ENCODE measurements at regions not wholly inside any gene's neighbourhood (a gene's known extent, or its start where the extent isn't known, plus 50 kb on each side); places are given as distances from the start of the nearest gene placed in this dataset.

GRCh38 chr2:192749611-192750200 lies 555.0 kb upstream of the TMEFF2 start:
- no peak overlapping the region for H3K27ac ChIP-seq (ENCODE audit: low read length, poor library complexity, severe bottlenecking)
- H4K8ac ChIP-seq (ENCODE audit: low read length): no peak overlapping the region
- no peak overlapping the region for H3K4me2 ChIP-seq (ENCODE audit: low read length, poor library complexity, severe bottlenecking)
- H4K91ac ChIP-seq (ENCODE audit: low read length): no peak overlapping the region
- no peak overlapping the region for H2BK12ac ChIP-seq (ENCODE audit: low read length in 2 of 2)
- no peak overlapping the region for H3K4me3 ChIP-seq (ENCODE audit: insufficient read depth in 1 of 2, low read depth in 1 of 2, low read length in 2 of 2)
- no peaks in the 10 kb centered on the region for H3K4me1 ChIP-seq (ENCODE audit: control insufficient read depth, insufficient read depth, low read depth, low read length)
- WGBS: no CpG with 5 or more reads among the region's 1 CpG
- H3K14ac ChIP-seq (ENCODE audit: low read length in 2 of 2): no peak overlapping the region
- no peaks in the 10 kb centered on the region for H3K27me3 ChIP-seq (ENCODE audit: control insufficient read depth in 1 of 2, insufficient read depth in 1 of 2, low read length in 2 of 2)
- H2AFZ ChIP-seq (ENCODE audit: low read depth, low read length): no peak overlapping the region
- no peak overlapping the region for H2BK15ac ChIP-seq (ENCODE audit: low read depth, poor library complexity, severe bottlenecking)
- H3K4ac ChIP-seq (ENCODE audit: low read depth in 1 of 2, low read length in 2 of 2): no peak overlapping the region
- no peaks in the 10 kb centered on the region for H3K36me3 ChIP-seq (ENCODE audit: control insufficient read depth in 1 of 2, insufficient read depth in 2 of 2, low read depth in 1 of 2, low read length in 2 of 2)
- H3K9me3 ChIP-seq (ENCODE audit: control insufficient read depth, low read length): no peaks in the 10 kb centered on the region
- no peaks in the 10 kb centered on the region for H3K79me1 ChIP-seq (replicated peaks; ENCODE audit: low read length, poor library complexity, severe bottlenecking)
- no peak overlapping the region for H2BK120ac ChIP-seq (ENCODE audit: low read depth, low read length)
- no peak overlapping the region for H2BK5ac ChIP-seq (ENCODE audit: low read depth, low read length, poor library complexity, severe bottlenecking)
- no peak for DNase-seq
- no peak overlapping the region for H3K18ac ChIP-seq (ENCODE audit: low read depth in 1 of 2, low read length in 2 of 2)
- H2AK5ac ChIP-seq (ENCODE audit: low read length, severe bottlenecking): no peak overlapping the region
- H3K23ac ChIP-seq (ENCODE audit: low read length in 2 of 2): no peak overlapping the region
- H3K9ac ChIP-seq (ENCODE audit: low read length): no peak overlapping the region

- Histone ChIP-seq H3K9ac (ENCODE audit: low read length) (no peak overlapping the region), H2AFZ (ENCODE audit: low read depth, low read length) (no peak overlapping the region), H3K4me1 (ENCODE audit: control insufficient read depth, insufficient read depth, low read depth, low read length) (no peaks in the 10 kb centered on the region), H3K36me3 (ENCODE audit: control insufficient read depth in 1 of 2, insufficient read depth in 2 of 2, low read depth in 1 of 2, low read length in 2 of 2) (no peaks in the 10 kb centered on the region), H2BK5ac (ENCODE audit: low read depth, low read length, poor library complexity, severe bottlenecking) (no peak overlapping the region), H4K91ac (ENCODE audit: low read length) (no peak overlapping the region), H3K4me3 (ENCODE audit: insufficient read depth in 1 of 2, low read depth in 1 of 2, low read length in 2 of 2) (no peak overlapping the region), H2BK15ac (ENCODE audit: low read depth, poor library complexity, severe bottlenecking) (no peak overlapping the region), H3K27me3 (ENCODE audit: control insufficient read depth in 1 of 2, insufficient read depth in 1 of 2, low read length in 2 of 2) (no peaks in the 10 kb centered on the region), H2BK12ac (ENCODE audit: low read length in 2 of 2) (no peak overlapping the region), H3K27ac (ENCODE audit: low read length, poor library complexity, severe bottlenecking) (no peak overlapping the region), H3K4ac (ENCODE audit: low read depth in 1 of 2, low read length in 2 of 2) (no peak overlapping the region), H3K18ac (ENCODE audit: low read depth in 1 of 2, low read length in 2 of 2) (no peak overlapping the region), H3K14ac (ENCODE audit: low read length in 2 of 2) (no peak overlapping the region), H3K79me1 (replicated peaks; ENCODE audit: low read length, poor library complexity, severe bottlenecking) (no peaks in the 10 kb centered on the region), H3K4me2 (ENCODE audit: low read length, poor library complexity, severe bottlenecking) (no peak overlapping the region), H3K23ac (ENCODE audit: low read length in 2 of 2) (no peak overlapping the region), H4K8ac (ENCODE audit: low read length) (no peak overlapping the region), H2AK5ac (ENCODE audit: low read length, severe bottlenecking) (no peak overlapping the region), H2BK120ac (ENCODE audit: low read depth, low read length) (no peak overlapping the region), H3K9me3 (ENCODE audit: control insufficient read depth, low read length) (peaks cover 7% of the 10 kb centered on the region)
- DNase-seq: peak; percentile 1
Observed at GRCh38 chr2:192741889-192742288, 547.2 kb upstream of the TMEFF2 start.

- Histone ChIP-seq H3K18ac (ENCODE audit: low read depth in 1 of 2, low read length in 2 of 2) (no peak overlapping the region), H2AFZ (ENCODE audit: low read depth, low read length) (no peak overlapping the region), H3K9ac (ENCODE audit: low read length) (no peak overlapping the region), H2AK5ac (ENCODE audit: low read length, severe bottlenecking) (no peak overlapping the region), H3K23ac (ENCODE audit: low read length in 2 of 2) (no peak overlapping the region), H2BK12ac (ENCODE audit: low read length in 2 of 2) (no peak overlapping the region), H3K36me3 (ENCODE audit: control insufficient read depth in 1 of 2, insufficient read depth in 2 of 2, low read depth in 1 of 2, low read length in 2 of 2) (no peaks in the 10 kb centered on the region), H3K4me1 (ENCODE audit: control insufficient read depth, insufficient read depth, low read depth, low read length) (no peaks in the 10 kb centered on the region), H3K27ac (ENCODE audit: low read length, poor library complexity, severe bottlenecking) (no peak overlapping the region), H3K4me2 (ENCODE audit: low read length, poor library complexity, severe bottlenecking) (no peak overlapping the region), H2BK120ac (ENCODE audit: low read depth, low read length) (no peak overlapping the region), H3K79me1 (replicated peaks; ENCODE audit: low read length, poor library complexity, severe bottlenecking) (no peaks in the 10 kb centered on the region), H4K91ac (ENCODE audit: low read length) (no peak overlapping the region), H4K8ac (ENCODE audit: low read length) (no peak overlapping the region), H3K4ac (ENCODE audit: low read depth in 1 of 2, low read length in 2 of 2) (no peak overlapping the region), H3K14ac (ENCODE audit: low read length in 2 of 2) (no peak overlapping the region), H2BK15ac (ENCODE audit: low read depth, poor library complexity, severe bottlenecking) (no peak overlapping the region), H3K9me3 (ENCODE audit: control insufficient read depth, low read length) (no peaks in the 10 kb centered on the region), H3K27me3 (ENCODE audit: control insufficient read depth in 1 of 2, insufficient read depth in 1 of 2, low read length in 2 of 2) (no peaks in the 10 kb centered on the region), H2BK5ac (ENCODE audit: low read depth, low read length, poor library complexity, severe bottlenecking) (no peak overlapping the region), H3K4me3 (ENCODE audit: insufficient read depth in 1 of 2, low read depth in 1 of 2, low read length in 2 of 2) (no peak overlapping the region)
- 73% methylated on average over 3 of the region's 3 CpGs for WGBS
- no peak for DNase-seq
Observed at GRCh38 chr2:192735447-192735846, 540.7 kb upstream of the TMEFF2 start.

GRCh38 chr2:192729369-192729768 lies 534.6 kb upstream of the TMEFF2 start:
- DNase-seq: no peak
- H3K4me3 ChIP-seq (ENCODE audit: insufficient read depth in 1 of 2, low read depth in 1 of 2, low read length in 2 of 2): no peak overlapping the region
- no peak overlapping the region for H4K91ac ChIP-seq (ENCODE audit: low read length)
- H2AFZ ChIP-seq (ENCODE audit: low read depth, low read length): no peak overlapping the region
- H2BK5ac ChIP-seq (ENCODE audit: low read depth, low read length, poor library complexity, severe bottlenecking): no peak overlapping the region
- no peaks in the 10 kb centered on the region for H3K9me3 ChIP-seq (ENCODE audit: control insufficient read depth, low read length)
- no peak overlapping the region for H3K4me2 ChIP-seq (ENCODE audit: low read length, poor library complexity, severe bottlenecking)
- 84% methylated on average over 2 of the region's 2 CpGs for WGBS
- H3K79me1 ChIP-seq (replicated peaks; ENCODE audit: low read length, poor library complexity, severe bottlenecking): no peaks in the 10 kb centered on the region
- H3K14ac ChIP-seq (ENCODE audit: low read length in 2 of 2): no peak overlapping the region
- H2AK5ac ChIP-seq (ENCODE audit: low read length, severe bottlenecking): no peak overlapping the region
- H3K4ac ChIP-seq (ENCODE audit: low read depth in 1 of 2, low read length in 2 of 2): no peak overlapping the region
- no peak overlapping the region for H3K27ac ChIP-seq (ENCODE audit: low read length, poor library complexity, severe bottlenecking)
- no peaks in the 10 kb centered on the region for H3K36me3 ChIP-seq (ENCODE audit: control insufficient read depth in 1 of 2, insufficient read depth in 2 of 2, low read depth in 1 of 2, low read length in 2 of 2)
- no peak overlapping the region for H2BK15ac ChIP-seq (ENCODE audit: low read depth, poor library complexity, severe bottlenecking)
- no peak overlapping the region for H2BK120ac ChIP-seq (ENCODE audit: low read depth, low read length)
- no peak overlapping the region for H3K9ac ChIP-seq (ENCODE audit: low read length)
- no peak overlapping the region for H4K8ac ChIP-seq (ENCODE audit: low read length)
- H3K23ac ChIP-seq (ENCODE audit: low read length in 2 of 2): no peak overlapping the region
- H2BK12ac ChIP-seq (ENCODE audit: low read length in 2 of 2): no peak overlapping the region
- H3K18ac ChIP-seq (ENCODE audit: low read depth in 1 of 2, low read length in 2 of 2): no peak overlapping the region
- no peaks in the 10 kb centered on the region for H3K4me1 ChIP-seq (ENCODE audit: control insufficient read depth, insufficient read depth, low read depth, low read length)
- no peaks in the 10 kb centered on the region for H3K27me3 ChIP-seq (ENCODE audit: control insufficient read depth in 1 of 2, insufficient read depth in 1 of 2, low read length in 2 of 2)
